HG03571 (cell line): ENCODE measurements at regions not wholly inside any gene's neighbourhood (a gene's known extent, or its start where the extent isn't known, plus 50 kb on each side); places are given as distances from the start of the nearest gene placed in this dataset.

Experiments used
- ATAC-seq: cut with Tn5 transposase; IDR thresholded peaks from one replicate; pipeline ENCODE4 v1.9.1; 2021; ENCODE audit not compliant: unreplicated experiment

- ATAC-seq, result no peak
Observed at GRCh38 chr22:49425356-49425755, 402.3 kb downstream of the BRD1 start.

- no peak for ATAC-seq
Observed at GRCh38 chr22:49424893-49425270, 402.8 kb downstream of the BRD1 start.

- no peak for ATAC-seq
Observed at GRCh38 chr22:49423125-49423650, 404.5 kb downstream of the BRD1 start.

GRCh38 chr22:49422701-49423100 lies 405.0 kb downstream of the BRD1 start:
- no peak for ATAC-seq

GRCh38 chr22:49420651-49421050 lies 407.0 kb downstream of the BRD1 start:
- no peak for ATAC-seq

GRCh38 chr22:49419661-49420060 lies 408.0 kb downstream of the BRD1 start:
- no peak for ATAC-seq

- no peak for ATAC-seq
Observed at GRCh38 chr22:49418943-49419342, 408.7 kb downstream of the BRD1 start.

GRCh38 chr22:49418341-49418894 lies 409.3 kb downstream of the BRD1 start:
- ATAC-seq, result no peak

- no peak for ATAC-seq
Observed at GRCh38 chr22:49417833-49418232, 409.8 kb downstream of the BRD1 start.

- no peak for ATAC-seq
Observed at GRCh38 chr22:49417326-49417725, 410.3 kb downstream of the BRD1 start.

- no peak for ATAC-seq
Observed at GRCh38 chr22:49415151-49415951, 412.3 kb downstream of the BRD1 start.

GRCh38 chr22:49413551-49413950 lies 414.1 kb downstream of the BRD1 start:
- no peak for ATAC-seq

- no peak for ATAC-seq
Observed at GRCh38 chr22:49413146-49413545, 414.5 kb downstream of the BRD1 start.

GRCh38 chr22:49412236-49412635 lies 415.4 kb downstream of the BRD1 start:
- no peak for ATAC-seq

GRCh38 chr22:49411236-49411635 lies 416.4 kb downstream of the BRD1 start:
- ATAC-seq, result no peak

- no peak for ATAC-seq
Observed at GRCh38 chr22:49408102-49408836, 419.4 kb downstream of the BRD1 start.

- ATAC-seq, result no peak
Observed at GRCh38 chr22:49406879-49407587, 420.6 kb downstream of the BRD1 start.

- no peak for ATAC-seq
Observed at GRCh38 chr22:49406047-49406650, 421.5 kb downstream of the BRD1 start.

- ATAC-seq, result no peak
Observed at GRCh38 chr22:49405590-49405989, 422.1 kb downstream of the BRD1 start.

GRCh38 chr22:49404576-49405241 lies 423.0 kb downstream of the BRD1 start:
- ATAC-seq, result no peak
